SU-DHL-6 (cell line): ENCODE measurements at regions not wholly inside any gene's neighbourhood (a gene's known extent, or its start where the extent isn't known, plus 50 kb on each side); places are given as distances from the start of the nearest gene placed in this dataset.

Source experiments
- H2AFZ ChIP-seq: fragments of 200-600 bp; sonication (generic); 2 replicates; pipeline ENCODE4 v1.6.1; 2014; ENCODE audit warnings: low read depth, mild to moderate bottlenecking, moderate library complexity, mixed read lengths, antibody characterized with exemption, low read length; ENCODE audit not compliant: severe bottlenecking
- H3F3A ChIP-seq: fragments of 200-600 bp; shearing (Covaris generic); 2 replicates; pipeline ENCODE4 v1.6.0; 2016; ENCODE audit warnings: antibody characterized with exemption, mild to moderate bottlenecking; ENCODE audit not compliant: insufficient read depth
- H3K27ac ChIP-seq: fragments of 200-600 bp; sonication (generic); 2 replicates; pipeline ENCODE4 v1.5.1; 2016; ENCODE audit warnings: low read depth, mild to moderate bottlenecking, low read length, moderate library complexity, mixed read lengths
- H3K27me3 ChIP-seq: fragments of 200-600 bp; sonication (generic), shearing (Covaris generic); 2 replicates; pipeline ENCODE4 v1.6.0; 2014; ENCODE audit warnings: mild to moderate bottlenecking, low read length
- H3K36me3 ChIP-seq: fragments of 200-600 bp; sonication (generic); 2 replicates; pipeline ENCODE4 v1.6.1; 2014; ENCODE audit warnings: mild to moderate bottlenecking, low read length, mixed read lengths
- H3K4me2 ChIP-seq: fragments of 300-600, 200-600 bp; shearing (Covaris generic), sonication (generic); 2 replicates; pipeline ENCODE4 v1.6.0; 2014; ENCODE audit warnings: low read length, low read depth, mild to moderate bottlenecking; ENCODE audit not compliant: poor library complexity, severe bottlenecking
- H3K4me3 ChIP-seq: fragments of 200-600 bp; sonication (generic); 2 replicates; pipeline ENCODE4 v1.5.1; 2014; ENCODE audit warnings: antibody characterized with exemption, low read length, mild to moderate bottlenecking, mixed read lengths; ENCODE audit not compliant: insufficient read depth, poor library complexity, severe bottlenecking
- H3K79me2 ChIP-seq: fragments of 200-600 bp; sonication (generic); 2 replicates; pipeline ENCODE4 v1.6.1; 2014; ENCODE audit warnings: mild to moderate bottlenecking, low read length, moderate library complexity; ENCODE audit not compliant: insufficient read depth
- H3K9ac ChIP-seq: fragments of 200-600 bp; sonication (generic); 2 replicates; pipeline ENCODE4 v1.7.0; 2014; ENCODE audit warnings: mild to moderate bottlenecking, low read length
- H3K9me2 ChIP-seq: fragments of 200-600 bp; sonication (generic); replicated peaks from 2 replicates; pipeline ENCODE4 v1.6.1; 2014; ENCODE audit warnings: low read length; ENCODE audit not compliant: insufficient read depth
- H3K9me3 ChIP-seq: fragments of 200-600 bp; sonication (generic); 2 replicates; pipeline ENCODE4 v1.6.1; 2014; ENCODE audit warnings: low read length, mixed read lengths; ENCODE audit not compliant: insufficient read depth
- H4K20me1 ChIP-seq: fragments of 200-600 bp; sonication (generic); 2 replicates; pipeline ENCODE4 v1.6.1; 2014; ENCODE audit warnings: low read depth, mild to moderate bottlenecking, antibody characterized with exemption, low read length, moderate library complexity, mixed read lengths
- CTCF ChIP-seq: fragments of 200-600 bp; sonication (generic); IDR thresholded peaks from one replicate; pipeline ENCODE4 v1.5.1; 2017; ENCODE audit warnings: antibody characterized with exemption, mild to moderate bottlenecking, low read length, moderate library complexity; ENCODE audit not compliant: insufficient read depth, poor library complexity, severe bottlenecking
- EZH2phosphoT487 ChIP-seq: fragments of 200-600 bp; sonication (generic), shearing (Covaris generic); conservative IDR thresholded peaks from 2 replicates; pipeline ENCODE4 v1.6.1; 2018; ENCODE audit warnings: mild to moderate bottlenecking, antibody characterized with exemption, low read length, moderate library complexity, mixed read lengths

GRCh38 chr10:129126982-129127381, 340.1 kb upstream of the MGMT start:
- no peak overlapping the region for H3K4me2 ChIP-seq
- no peaks in the 10 kb centered on the region for H3K36me3 ChIP-seq
- H3K27me3 ChIP-seq = no peaks in the 10 kb centered on the region
- H3K9me2 ChIP-seq = no peaks in the 10 kb centered on the region
- no peaks in the 10 kb centered on the region for H3K79me2 ChIP-seq
- H3K4me3 ChIP-seq = no peak overlapping the region
- no peak overlapping the region for H3K27ac ChIP-seq
- no peaks in the 10 kb centered on the region for H3F3A ChIP-seq
- no peak overlapping the region for H2AFZ ChIP-seq
- no peaks in the 10 kb centered on the region for H3K9me3 ChIP-seq
- no peaks in the 10 kb centered on the region for H4K20me1 ChIP-seq
- no peak overlapping the region for H3K9ac ChIP-seq
- TF ChIP-seq CTCF = no peak
- TF ChIP-seq EZH2phosphoT487 = no peak

- no peak overlapping the region for H3K4me2 ChIP-seq
- H3K4me3 ChIP-seq = no peak overlapping the region
- H2AFZ ChIP-seq = no peak overlapping the region
- H3K36me3 ChIP-seq = no peaks in the 10 kb centered on the region
- H4K20me1 ChIP-seq = no peaks in the 10 kb centered on the region
- H3K9me2 ChIP-seq = no peaks in the 10 kb centered on the region
- no peak overlapping the region for H3K27ac ChIP-seq
- H3K27me3 ChIP-seq = no peaks in the 10 kb centered on the region
- no peaks in the 10 kb centered on the region for H3K9me3 ChIP-seq
- no peaks in the 10 kb centered on the region for H3F3A ChIP-seq
- TF ChIP-seq CTCF = no peak
- TF ChIP-seq EZH2phosphoT487 = no peak
- no peaks in the 10 kb centered on the region for H3K79me2 ChIP-seq
- no peak overlapping the region for H3K9ac ChIP-seq
These were observed 335.4 kb upstream of the MGMT start for GRCh38 chr10:129131457-129132132.

GRCh38 chr10:129133856-129134255, 333.2 kb upstream of the MGMT start:
- no peaks in the 10 kb centered on the region for H3F3A ChIP-seq
- no peak overlapping the region for H3K4me3 ChIP-seq
- H3K79me2 ChIP-seq = no peaks in the 10 kb centered on the region
- H3K9me3 ChIP-seq = no peaks in the 10 kb centered on the region
- no peaks in the 10 kb centered on the region for H3K9me2 ChIP-seq
- H2AFZ ChIP-seq = no peak overlapping the region
- H3K9ac ChIP-seq = no peak overlapping the region
- H4K20me1 ChIP-seq = no peaks in the 10 kb centered on the region
- no peak overlapping the region for H3K27ac ChIP-seq
- TF ChIP-seq EZH2phosphoT487 = no peak
- TF ChIP-seq CTCF = no peak
- H3K4me2 ChIP-seq = no peak overlapping the region
- no peaks in the 10 kb centered on the region for H3K36me3 ChIP-seq
- no peaks in the 10 kb centered on the region for H3K27me3 ChIP-seq
